Muscle layer of duodenum (tissue), 2 donors: ENCODE measurements at regions not wholly inside any gene's neighbourhood (a gene's known extent, or its start where the extent isn't known, plus 50 kb on each side); places are given as distances from the start of the nearest gene placed in this dataset.

Source experiments
- H3K27ac ChIP-seq: one replicate; pipeline ENCODE4 v1.7.0; 2013; ENCODE audit warnings: mild to moderate bottlenecking, low read length
- H3K27me3 ChIP-seq: one replicate; pipeline ENCODE4 v1.7.0; 2013; ENCODE audit warnings: low read depth, mild to moderate bottlenecking, control low read depth, low read length
- H3K36me3 ChIP-seq, 2 donors: one replicate each; pipeline ENCODE4 v1.7.0; 2013; ENCODE audit warnings: low read length in 2 of 2, control low read depth in 1 of 2, mild to moderate bottlenecking in 1 of 2; ENCODE audit not compliant: insufficient read depth in 2 of 2, control insufficient read depth in 1 of 2
- H3K4me1 ChIP-seq, 2 donors: one replicate each; pipeline ENCODE4 v1.7.0; 2013; ENCODE audit warnings: low read length in 2 of 2, mild to moderate bottlenecking in 2 of 2, control low read depth in 1 of 2, moderate library complexity in 1 of 2; ENCODE audit not compliant: insufficient read depth in 2 of 2, control insufficient read depth in 1 of 2
- H3K4me3 ChIP-seq, 2 donors: one replicate each; pipeline ENCODE4 v1.7.0; 2013; ENCODE audit warnings: low read length in 2 of 2, low read depth in 1 of 2, mild to moderate bottlenecking in 1 of 2
- H3K9me3 ChIP-seq, 2 donors: one replicate each; pipeline ENCODE4 v1.7.0; 2013; ENCODE audit warnings: low read length in 2 of 2, control low read depth in 1 of 2, mild to moderate bottlenecking in 1 of 2; ENCODE audit not compliant: control insufficient read depth in 1 of 2
- donor health status: healthy.

DNA sequence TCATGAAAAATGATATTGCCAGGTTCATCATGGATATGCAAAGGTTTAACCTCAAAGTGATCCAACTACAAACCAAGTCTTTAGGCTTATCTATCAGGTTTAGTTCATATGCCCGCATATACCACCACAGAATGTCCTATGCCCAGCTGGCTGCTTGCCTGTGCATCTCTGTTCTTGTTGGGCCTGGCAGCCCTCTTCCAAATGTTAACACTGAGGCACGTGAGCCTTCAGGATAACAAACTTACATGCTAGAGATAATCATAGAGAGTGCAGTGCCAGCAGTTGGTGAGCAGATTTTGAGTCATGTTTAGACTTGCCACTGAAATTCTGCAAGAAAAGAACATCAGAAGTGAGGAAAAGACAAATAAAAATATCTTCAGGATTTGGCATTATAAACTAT is 607.9 kb upstream of the TMPRSS15 start:
- H3K27ac ChIP-seq: no peak overlapping the region
- H3K36me3 ChIP-seq: no peaks in the 10 kb centered on the region
- no peaks in the 10 kb centered on the region for H3K27me3 ChIP-seq
- H3K4me1 ChIP-seq: no peaks in the 10 kb centered on the region
- H3K9me3 ChIP-seq: no peaks in the 10 kb centered on the region
- H3K4me3 ChIP-seq: no peak overlapping the region

DNA sequence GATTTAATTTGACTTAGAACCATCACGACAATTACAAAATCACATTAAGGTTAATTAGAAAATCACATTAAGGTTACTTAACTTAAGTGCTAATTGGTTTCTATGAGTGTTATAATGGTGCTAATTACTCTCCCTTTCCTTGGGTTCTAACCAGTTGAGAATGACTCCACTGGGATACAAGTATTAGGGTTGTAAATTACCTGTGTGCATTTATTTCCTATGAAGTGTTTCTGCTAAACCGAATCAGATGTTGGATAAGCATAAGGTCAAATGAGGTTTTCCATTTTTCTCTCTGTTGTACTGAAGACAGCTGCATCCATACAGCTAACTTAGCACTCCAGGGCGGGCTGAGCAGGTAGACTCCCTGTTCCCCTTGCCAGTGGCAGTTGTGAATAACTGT is 610.3 kb upstream of the TMPRSS15 start:
- Histone ChIP-seq H3K27ac (no peak overlapping the region), H3K9me3 (no peaks in the 10 kb centered on the region), H3K4me1 (no peaks in the 10 kb centered on the region), H3K4me3 (no peak overlapping the region), H3K27me3 (no peaks in the 10 kb centered on the region), H3K36me3 (no peaks in the 10 kb centered on the region)

DNA sequence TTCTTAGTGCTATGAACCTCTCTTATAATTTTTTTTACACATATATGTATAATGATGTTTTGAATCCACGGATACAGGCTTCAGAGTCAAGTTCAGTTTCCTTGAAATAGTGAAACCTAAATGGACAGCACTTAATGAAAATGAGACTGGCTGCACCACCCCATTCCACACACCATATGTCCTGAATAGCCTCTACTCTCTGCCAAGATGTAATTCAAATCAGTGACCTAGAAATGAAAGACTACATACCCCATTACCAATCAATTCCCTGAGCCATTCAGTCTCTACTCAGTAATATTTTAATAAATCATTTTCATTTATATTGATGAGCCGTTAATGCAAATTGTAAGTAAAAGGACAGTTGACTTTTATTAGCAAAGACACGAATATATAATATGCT is 614.9 kb upstream of the TMPRSS15 start:
- H3K4me3 ChIP-seq: no peak overlapping the region
- H3K36me3 ChIP-seq: no peaks in the 10 kb centered on the region
- H3K27me3 ChIP-seq: no peaks in the 10 kb centered on the region
- no peaks in the 10 kb centered on the region for H3K9me3 ChIP-seq
- no peak overlapping the region for H3K27ac ChIP-seq
- H3K4me1 ChIP-seq: no peaks in the 10 kb centered on the region

DNA sequence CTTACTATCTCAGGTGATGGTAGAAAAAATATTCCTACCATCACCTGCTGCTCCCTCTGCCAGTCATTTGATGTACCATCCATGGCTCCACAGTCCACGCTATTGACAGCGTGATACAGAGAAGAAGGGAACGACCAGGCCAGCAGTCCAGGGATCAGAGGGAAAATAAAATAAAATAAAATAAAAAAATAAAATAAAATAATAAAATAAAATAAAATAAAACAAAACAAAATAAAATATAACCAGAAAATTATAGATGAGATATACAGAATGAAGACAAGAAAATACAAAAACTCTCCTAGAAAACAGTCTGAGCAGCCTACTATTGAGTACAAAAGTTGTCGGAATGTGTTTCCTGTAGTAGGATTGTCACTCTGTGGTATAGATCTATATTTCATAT is 619.4 kb upstream of the TMPRSS15 start:
- Histone ChIP-seq H3K27me3 (no peaks in the 10 kb centered on the region), H3K27ac (no peak overlapping the region), H3K4me1 (no peaks in the 10 kb centered on the region), H3K36me3 (no peaks in the 10 kb centered on the region), H3K4me3 (no peak overlapping the region), H3K9me3 (no peaks in the 10 kb centered on the region)

DNA sequence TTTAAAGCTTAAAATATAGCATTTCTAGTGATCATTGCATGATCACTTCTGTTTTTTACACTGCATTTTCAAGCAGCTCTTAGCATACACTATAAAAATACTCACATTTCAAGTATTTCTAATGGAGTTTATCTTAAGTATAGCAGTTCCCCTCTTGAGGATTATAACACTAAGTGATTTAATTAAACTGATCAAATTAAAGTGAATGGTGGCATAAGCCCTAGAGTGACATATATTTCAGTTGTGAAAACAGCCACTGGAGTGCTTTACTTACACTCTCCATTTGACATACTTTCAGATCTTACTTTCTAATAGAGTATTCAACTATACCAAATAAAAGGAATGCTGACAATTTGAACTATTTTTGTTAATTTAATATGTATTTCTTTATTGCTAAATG is 623.3 kb upstream of the TMPRSS15 start:
- H3K27me3 ChIP-seq: no peaks in the 10 kb centered on the region
- no peaks in the 10 kb centered on the region for H3K4me1 ChIP-seq
- H3K36me3 ChIP-seq: no peaks in the 10 kb centered on the region
- H3K27ac ChIP-seq: no peak overlapping the region
- H3K9me3 ChIP-seq: no peaks in the 10 kb centered on the region
- no peak overlapping the region for H3K4me3 ChIP-seq

DNA sequence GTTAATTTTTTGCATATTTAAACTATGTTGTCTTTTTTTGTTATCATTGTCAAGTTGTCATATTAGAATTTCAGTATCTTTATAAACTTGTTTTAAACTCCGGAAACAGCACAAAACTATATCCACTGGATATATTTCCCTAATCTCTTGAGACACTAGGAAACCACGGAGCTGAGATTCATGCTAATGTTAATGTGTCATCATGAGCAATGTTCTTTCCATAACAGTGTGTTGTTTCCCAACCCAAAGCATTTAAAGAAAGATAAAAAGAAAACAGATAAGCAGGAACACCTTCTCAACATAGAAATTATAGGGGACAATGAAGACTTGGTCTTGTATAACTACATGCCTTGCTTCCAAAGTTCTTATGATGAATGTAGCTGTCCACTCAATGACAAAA is 626.2 kb upstream of the TMPRSS15 start:
- Histone ChIP-seq H3K27me3 (no peaks in the 10 kb centered on the region), H3K9me3 (no peaks in the 10 kb centered on the region), H3K4me3 (no peak overlapping the region), H3K27ac (no peak overlapping the region), H3K36me3 (no peaks in the 10 kb centered on the region), H3K4me1 (no peaks in the 10 kb centered on the region)

DNA sequence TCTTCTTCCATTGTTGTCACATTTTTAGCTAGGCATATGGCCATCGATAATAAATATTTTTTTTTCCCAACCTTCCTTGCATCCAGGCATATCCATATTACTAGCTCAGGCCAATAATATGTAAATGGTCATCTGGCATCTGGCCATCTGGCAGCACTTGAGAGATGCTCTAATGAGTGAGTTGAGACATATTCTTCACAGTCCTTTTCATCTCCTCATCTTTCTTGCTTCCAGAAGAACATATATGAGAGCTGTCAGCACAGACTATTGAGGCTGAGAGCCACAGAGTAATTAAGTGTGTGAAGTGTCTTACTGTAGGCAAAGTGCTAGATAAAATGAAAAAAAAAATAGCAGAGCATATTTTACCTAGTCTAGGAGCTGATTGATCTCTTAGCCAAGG is 628.4 kb upstream of the TMPRSS15 start:
- Histone ChIP-seq H3K9me3 (no peaks in the 10 kb centered on the region), H3K4me1 (no peaks in the 10 kb centered on the region), H3K36me3 (no peaks in the 10 kb centered on the region), H3K27me3 (no peaks in the 10 kb centered on the region), H3K27ac (no peak overlapping the region), H3K4me3 (no peak overlapping the region)

DNA sequence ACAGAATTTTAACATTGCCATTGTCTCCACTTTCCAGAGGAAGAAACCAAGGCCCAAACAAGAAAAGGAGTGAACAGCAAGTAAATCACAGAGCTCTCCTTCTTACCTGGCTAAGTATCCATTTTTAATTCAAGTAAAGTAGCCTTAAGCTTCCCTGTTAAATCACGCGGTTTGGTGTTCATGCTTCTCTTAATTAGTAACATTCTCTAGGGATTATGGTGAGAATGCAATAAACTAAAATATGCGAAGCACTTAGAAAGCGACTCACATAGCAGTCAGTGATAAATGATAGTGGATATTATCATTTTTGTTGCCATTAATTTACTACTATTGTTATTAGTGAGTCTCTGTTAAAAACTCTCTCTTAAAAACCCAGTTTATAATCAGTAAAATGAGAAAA is 630.5 kb upstream of the TMPRSS15 start:
- no peak overlapping the region for H3K4me3 ChIP-seq
- no peaks in the 10 kb centered on the region for H3K27me3 ChIP-seq
- H3K4me1 ChIP-seq: no peaks in the 10 kb centered on the region
- H3K9me3 ChIP-seq: no peaks in the 10 kb centered on the region
- H3K27ac ChIP-seq: no peak overlapping the region
- H3K36me3 ChIP-seq: no peaks in the 10 kb centered on the region

DNA sequence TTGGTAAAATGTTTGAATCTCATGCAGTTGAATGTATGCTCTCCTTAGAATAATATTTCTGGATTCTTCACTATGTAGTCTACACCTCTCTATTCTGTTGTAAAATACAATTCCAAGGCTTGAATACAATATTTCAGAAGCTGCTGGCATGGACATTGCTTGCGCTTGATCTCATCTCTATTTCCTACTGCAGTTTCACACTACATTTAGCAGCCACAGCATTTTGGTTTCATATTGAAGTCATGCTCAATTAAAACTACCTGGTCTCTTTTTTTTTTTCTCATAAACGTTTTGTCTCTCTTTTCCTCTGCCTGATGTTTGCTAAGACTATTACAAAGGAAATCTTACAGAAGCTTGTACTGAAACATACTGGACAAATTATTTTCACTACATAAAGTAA is 631.0 kb upstream of the TMPRSS15 start:
- Histone ChIP-seq H3K36me3 (no peaks in the 10 kb centered on the region), H3K27me3 (no peaks in the 10 kb centered on the region), H3K4me3 (no peak overlapping the region), H3K27ac (no peak overlapping the region), H3K4me1 (no peaks in the 10 kb centered on the region), H3K9me3 (no peaks in the 10 kb centered on the region)

DNA sequence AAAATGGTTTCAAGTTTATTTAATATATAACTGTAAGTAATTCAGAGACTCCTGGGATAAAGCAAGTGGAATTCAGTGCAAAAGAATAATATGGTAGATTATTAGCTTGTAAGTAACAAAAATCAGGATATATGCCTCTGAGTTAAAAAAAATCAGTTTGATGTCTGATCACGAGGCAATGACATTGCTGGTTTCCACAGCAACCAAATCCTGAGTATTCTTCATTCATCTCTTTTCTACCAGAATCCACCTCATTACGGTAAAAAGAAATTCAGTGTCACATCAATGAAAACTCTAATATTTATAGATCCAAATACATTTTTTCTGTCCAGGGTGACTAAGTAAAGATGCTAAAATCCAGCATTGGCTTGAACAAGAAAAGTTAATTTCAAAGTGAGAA is 642.3 kb upstream of the TMPRSS15 start:
- H3K36me3 ChIP-seq: no peaks in the 10 kb centered on the region
- H3K27ac ChIP-seq: no peak overlapping the region
- H3K4me1 ChIP-seq: no peaks in the 10 kb centered on the region
- no peaks in the 10 kb centered on the region for H3K9me3 ChIP-seq
- no peaks in the 10 kb centered on the region for H3K27me3 ChIP-seq
- H3K4me3 ChIP-seq: no peak overlapping the region

DNA sequence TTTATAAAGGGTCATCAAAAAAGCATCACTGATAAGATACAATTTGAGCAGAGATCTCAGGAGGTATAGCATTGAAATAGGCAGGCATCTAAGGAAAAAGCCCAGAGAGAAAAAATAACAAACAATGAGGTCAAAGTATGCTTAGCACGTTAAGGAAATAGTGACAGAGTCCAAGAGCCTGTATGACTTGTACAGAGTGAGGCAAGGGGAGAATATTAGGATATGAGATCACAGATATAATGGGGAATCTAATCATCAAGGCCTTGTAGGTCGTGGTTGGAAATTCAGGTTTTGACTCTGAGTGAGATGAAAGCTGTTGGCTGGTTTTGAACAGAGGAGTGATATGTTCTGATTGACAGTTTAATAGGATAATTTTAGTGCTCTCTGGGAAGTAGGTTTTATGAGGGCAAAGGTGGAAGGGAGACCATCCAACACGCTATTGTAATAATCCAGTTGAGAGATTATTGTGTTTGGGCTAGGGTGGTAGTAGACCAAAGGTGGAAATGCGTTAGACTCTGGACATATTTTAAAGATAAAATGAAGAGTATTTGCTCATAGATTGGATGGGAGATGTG is 644.6 kb upstream of the TMPRSS15 start:
- Histone ChIP-seq H3K27ac (no peak overlapping the region), H3K36me3 (no peaks in the 10 kb centered on the region), H3K4me1 (no peaks in the 10 kb centered on the region), H3K27me3 (no peaks in the 10 kb centered on the region), H3K9me3 (no peaks in the 10 kb centered on the region), H3K4me3 (no peak overlapping the region)

DNA sequence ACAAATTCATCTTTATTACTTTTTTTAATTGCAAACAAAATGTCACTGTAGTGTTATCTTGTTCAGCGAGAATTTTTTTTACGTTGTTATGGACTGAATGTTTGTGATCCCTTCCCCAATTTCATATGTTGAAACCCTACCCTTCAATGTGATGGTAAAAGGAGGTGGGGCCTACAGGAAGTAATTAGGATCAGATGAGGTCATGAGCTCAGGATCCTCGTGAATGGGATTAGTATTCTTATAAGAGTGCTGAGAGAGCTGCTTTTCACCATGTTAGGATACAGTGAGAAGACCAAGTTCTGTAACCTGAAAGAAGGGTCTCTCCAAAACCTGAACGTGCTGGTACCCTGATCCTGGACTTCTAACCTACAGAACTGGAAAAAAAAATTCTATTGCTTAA is 646.0 kb upstream of the TMPRSS15 start:
- H3K36me3 ChIP-seq: no peaks in the 10 kb centered on the region
- no peaks in the 10 kb centered on the region for H3K9me3 ChIP-seq
- H3K27ac ChIP-seq: no peak overlapping the region
- no peak overlapping the region for H3K4me3 ChIP-seq
- no peaks in the 10 kb centered on the region for H3K4me1 ChIP-seq
- no peaks in the 10 kb centered on the region for H3K27me3 ChIP-seq
